GM12892 (cell line): ENCODE measurements at regions not wholly inside any gene's neighbourhood (a gene's known extent, or its start where the extent isn't known, plus 50 kb on each side); places are given as distances from the start of the nearest gene placed in this dataset.

Source experiments
- POLR2AphosphoS5 ChIP-seq: IDR thresholded peaks from 2 replicates; pipeline ENCODE4 v1.6.1; 2011; ENCODE audit warnings: low read depth, low read length, control low read depth
- TAF1 ChIP-seq: IDR thresholded peaks from 2 replicates; pipeline ENCODE4 v1.6.1; 2011; ENCODE audit warnings: low read depth, mild to moderate bottlenecking, control low read depth, low read length, borderline replicate concordance

DNA sequence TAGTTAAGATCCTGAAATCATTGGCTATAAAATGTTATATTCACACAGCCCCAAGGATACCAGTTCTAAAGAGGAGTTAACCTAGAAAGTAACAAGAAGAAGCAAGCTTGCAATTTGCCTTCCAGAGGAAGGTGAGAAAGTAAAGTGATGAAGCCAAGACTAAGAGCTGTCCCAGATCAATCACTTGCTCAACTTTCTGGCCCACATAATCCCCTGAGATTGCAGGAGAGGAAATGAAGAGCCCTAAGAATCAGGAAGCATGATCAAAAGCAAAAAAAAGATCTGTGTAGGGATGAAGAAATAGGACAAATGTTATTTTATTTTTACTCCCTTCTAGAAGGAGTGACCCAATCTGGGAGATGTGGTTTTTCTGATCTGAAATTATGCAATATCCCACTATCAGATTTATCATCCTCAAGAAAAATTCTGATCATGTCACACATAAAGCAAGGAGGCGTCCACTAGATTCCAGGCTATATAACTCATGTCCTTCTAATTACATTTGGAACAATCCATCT, 180.3 kb upstream of the GUCY1A2 start:
- no peak for TF ChIP-seq POLR2AphosphoS5
- TF ChIP-seq TAF1 = no peak
